D721Med (cell line): ENCODE measurements at regions not wholly inside any gene's neighbourhood (a gene's known extent, or its start where the extent isn't known, plus 50 kb on each side); places are given as distances from the start of the nearest gene placed in this dataset.
"Not testable (repeated sequence)": the region's sequence is repeated elsewhere in the genome, so short reads cannot be mapped to it uniquely, and the experiment has no call there.

Source experiments
- DNase-seq: peaks from one replicate; pipeline ENCODE4 v3.0.0; 2011; ENCODE audit warnings: low spot score; ENCODE audit not compliant: insufficient read length
- FAIRE-seq: peaks from 2 replicates; lab custom pipeline; 2011; peaks lifted over from hg19 to GRCh38; lab: Jason Lieb, UNC
- CTCF ChIP-seq: IDR thresholded peaks from 2 replicates; pipeline ENCODE4 v1.5.1; 2012; ENCODE audit warnings: mild to moderate bottlenecking, control low read depth; ENCODE audit not compliant: insufficient read depth; ENCODE audit errors: missing control alignments

GRCh38 chr15:96969732-96970710 is 639.5 kb downstream of the NR2F2 start:
- no peak for FAIRE-seq
- DNase-seq: no peak
- TF ChIP-seq CTCF: no peak

- no peak for DNase-seq
- no peak for FAIRE-seq
- no peak for TF ChIP-seq CTCF
Measured at GRCh38 chr15:96972201-96972600, 641.7 kb downstream of the NR2F2 start.

- TF ChIP-seq CTCF: no peak
- FAIRE-seq: no peak
- DNase-seq: no peak
Measured at GRCh38 chr15:96974761-96975160, 644.3 kb downstream of the NR2F2 start.

- DNase-seq (no peak), FAIRE-seq (no peak)
- no peak for TF ChIP-seq CTCF
Measured at GRCh38 chr15:96977886-96978285, 647.4 kb downstream of the NR2F2 start.

- FAIRE-seq: no peak
- no peak for DNase-seq
- no peak for TF ChIP-seq CTCF
Measured at GRCh38 chr15:96978937-96979473, 648.5 kb downstream of the NR2F2 start.

GRCh38 chr15:96984121-96984671 is 653.7 kb downstream of the NR2F2 start:
- not testable (repeated sequence) for FAIRE-seq, DNase-seq

- FAIRE-seq: no peak
- no peak for DNase-seq
- no peak for TF ChIP-seq CTCF
Measured at GRCh38 chr15:96992817-96993216, 662.3 kb downstream of the NR2F2 start.
